T-helper 1 cell treated with Interleukin-12 subunit alpha and Interleukin-12 subunit beta and Interleukin-4 antibody, amounts not matched to agents 30 ng/mL and 1 ng/mL, for 36 hours (primary cell): ENCODE measurements at regions not wholly inside any gene's neighbourhood (a gene's known extent, or its start where the extent isn't known, plus 50 kb on each side); places are given as distances from the start of the nearest gene placed in this dataset.

Experiments used
- intact Hi-C: fragments of 100-400 bp; cut with micrococcal nuclease; formaldehyde crosslinking; loops from one replicate; pipeline ENCODE4 v1.15.1; 2024

DNA sequence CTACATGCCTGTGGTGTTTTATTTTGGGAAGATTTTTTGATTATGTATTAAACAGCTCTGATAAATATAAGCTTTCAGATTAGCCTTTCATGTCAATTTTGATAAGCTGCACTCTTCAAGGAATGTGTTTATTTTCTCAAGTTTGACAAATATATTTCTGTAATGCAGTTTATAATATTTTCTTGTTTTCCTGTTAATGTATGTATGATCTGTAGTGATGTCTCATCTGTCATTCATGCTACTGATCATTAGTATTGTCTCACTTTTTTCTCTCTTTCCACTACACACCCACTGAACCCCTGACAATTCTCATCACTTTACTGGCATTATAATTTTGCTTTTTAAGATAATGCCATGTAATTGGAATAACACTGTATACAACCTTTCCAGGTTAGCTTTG lies 100.9 kb downstream of the TMEM18 start:
- intact Hi-C loops: no loop called here

DNA sequence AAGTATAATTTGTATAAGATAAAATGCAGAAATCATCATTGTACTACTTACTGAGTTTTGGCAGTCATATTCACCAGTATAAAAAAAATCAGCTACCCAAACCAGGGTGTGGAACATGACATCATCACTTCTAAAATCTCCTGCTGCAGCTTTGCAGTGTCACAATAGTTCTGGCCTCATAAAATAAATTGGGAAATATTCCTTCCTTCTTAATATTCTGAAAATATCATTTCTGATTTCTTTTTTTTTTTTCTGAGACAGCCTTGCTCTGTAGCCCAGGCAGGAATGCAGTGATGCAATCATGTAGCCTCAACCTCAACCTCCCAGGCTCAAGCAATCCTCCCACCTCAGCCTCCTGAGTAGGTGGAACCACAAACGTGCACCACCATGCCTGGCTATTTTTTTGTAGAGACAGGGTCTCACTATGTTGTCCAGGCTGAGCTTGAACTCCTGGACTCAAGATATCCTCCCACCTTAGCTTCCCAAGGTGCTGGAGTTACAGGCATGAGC lies 101.4 kb downstream of the TMEM18 start:
- intact Hi-C loops: no loop called here

DNA sequence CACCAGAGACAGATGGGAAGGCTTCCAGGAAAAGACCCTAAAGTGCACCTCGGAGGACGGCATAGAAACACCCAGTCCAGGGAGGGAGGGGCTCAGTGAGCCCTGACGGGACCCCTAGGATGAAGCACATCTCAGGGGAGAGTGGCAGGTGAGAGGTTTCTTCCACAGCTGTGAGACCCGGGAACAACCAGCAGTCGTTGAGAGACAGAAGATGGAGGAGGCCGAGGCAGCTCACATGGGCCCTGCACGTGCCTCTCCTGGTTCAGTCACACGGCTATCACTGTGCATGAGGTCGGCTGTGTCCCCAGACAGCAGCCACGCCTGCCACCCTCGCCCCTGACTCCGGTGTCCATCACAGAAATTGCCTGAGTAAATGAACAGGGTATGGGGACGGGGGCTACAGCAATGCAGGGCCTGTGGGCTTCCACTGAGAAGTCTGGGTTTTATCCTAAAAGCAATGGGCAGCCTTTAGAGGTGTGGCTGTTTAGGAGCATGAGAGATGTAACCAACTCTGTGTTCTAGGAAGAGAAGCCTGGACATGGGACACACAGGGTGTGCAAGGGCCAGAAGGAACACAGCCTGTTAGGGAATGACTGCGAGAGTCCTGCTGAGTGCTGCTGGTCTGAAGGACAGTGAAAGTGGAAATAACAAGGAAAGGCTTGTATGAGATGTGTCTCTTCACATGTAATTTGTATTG lies 102.0 kb downstream of the TMEM18 start:
- intact Hi-C loops: no loop called here

DNA sequence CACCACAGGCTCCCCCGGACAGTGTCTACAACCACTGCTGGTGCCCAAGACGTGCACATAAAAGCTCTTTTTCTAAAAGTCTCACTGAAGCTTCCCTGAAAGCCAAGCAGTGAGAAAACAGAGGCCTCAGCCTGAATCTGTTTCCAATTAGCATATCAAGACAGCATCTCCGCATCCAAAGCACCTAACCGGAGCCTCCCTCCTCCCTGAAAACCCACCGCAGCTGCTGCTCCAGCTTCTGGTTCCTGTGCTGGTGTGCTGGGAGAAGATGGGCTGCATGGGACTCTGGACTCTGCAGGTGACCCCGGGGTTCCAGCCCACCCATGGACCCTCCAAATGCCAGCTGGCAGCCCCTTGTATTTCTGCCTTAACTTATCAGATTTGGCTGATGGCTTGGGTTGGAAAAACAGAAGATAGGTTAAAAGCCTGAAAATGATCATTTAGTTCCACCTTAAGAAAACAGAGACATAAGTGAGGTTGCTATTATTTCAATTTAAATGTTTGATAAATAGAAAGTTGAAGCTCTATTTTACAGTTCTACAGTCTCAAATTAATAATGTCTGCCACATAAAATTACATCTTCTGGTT lies 103.3 kb downstream of the TMEM18 start:
- intact Hi-C loops: no loop called here

DNA sequence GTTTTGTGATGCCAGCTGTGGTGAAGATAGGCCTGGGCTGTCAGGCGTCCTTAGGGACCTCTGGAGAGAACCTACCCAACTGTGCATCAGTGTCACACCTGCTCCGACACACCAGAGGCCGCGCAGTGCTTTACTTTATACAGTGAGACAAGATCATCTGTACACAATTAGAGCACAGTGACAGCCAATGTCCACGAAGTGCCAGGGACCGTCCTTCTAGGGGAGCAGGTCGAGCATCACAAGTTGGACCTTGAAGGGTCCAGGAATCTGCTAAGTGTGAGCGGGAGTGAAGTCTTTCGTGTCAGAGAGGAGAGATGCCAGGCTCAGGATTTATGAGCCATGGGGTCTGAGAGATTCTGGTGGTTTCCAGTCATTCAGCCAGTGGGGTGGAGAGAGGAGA lies 104.2 kb downstream of the TMEM18 start:
- intact Hi-C loops: no loop called here

DNA sequence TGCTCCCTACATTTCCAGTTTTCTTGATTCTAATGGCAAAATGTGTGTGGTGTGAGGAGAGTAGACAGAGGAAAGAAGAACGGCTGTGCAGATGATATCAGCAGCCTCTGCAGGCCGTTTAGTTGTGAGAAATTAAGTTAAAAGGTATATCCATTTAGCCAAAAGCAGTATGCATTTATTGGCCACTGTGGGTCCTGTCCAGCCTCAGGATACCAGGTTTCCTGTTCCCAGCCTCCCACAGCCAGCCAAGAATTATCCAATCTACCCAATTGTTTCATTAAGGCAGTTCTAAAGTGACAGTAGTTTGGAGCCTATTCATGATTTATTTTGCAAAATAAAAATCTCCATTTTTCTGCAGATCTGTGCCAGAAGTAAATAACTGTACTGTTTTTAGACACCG lies 107.5 kb downstream of the TMEM18 start:
- intact Hi-C loops: no loop called here

DNA sequence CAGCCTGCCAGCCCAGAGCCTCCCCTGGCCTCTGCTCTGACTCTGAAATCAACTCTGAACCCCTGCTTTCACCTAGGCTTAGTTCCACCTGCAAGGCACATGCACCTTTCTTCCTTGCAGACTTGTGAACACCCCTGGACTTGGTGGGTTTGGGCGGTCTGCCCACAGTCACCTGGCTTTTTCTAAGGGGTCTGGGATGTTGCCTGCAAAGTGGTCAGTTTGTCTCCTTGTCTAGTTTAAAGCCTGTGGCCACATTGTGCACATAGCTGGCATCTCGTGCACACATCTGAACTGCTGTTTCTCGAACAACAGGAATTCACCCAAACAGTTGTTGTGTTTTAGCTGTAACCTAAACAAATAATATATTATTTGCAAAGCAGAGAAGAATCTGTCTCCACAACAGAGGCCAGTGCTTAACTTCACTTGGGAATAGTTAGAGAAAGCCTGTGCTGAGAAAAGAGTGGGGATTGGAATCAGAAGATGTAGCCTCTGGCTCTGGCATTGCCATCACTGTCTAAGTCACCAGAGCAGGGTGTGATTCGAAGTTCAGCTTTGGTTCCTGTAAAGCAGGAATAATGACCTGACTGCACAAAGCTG lies 108.5 kb downstream of the TMEM18 start:
- intact Hi-C loops: no loop called here

DNA sequence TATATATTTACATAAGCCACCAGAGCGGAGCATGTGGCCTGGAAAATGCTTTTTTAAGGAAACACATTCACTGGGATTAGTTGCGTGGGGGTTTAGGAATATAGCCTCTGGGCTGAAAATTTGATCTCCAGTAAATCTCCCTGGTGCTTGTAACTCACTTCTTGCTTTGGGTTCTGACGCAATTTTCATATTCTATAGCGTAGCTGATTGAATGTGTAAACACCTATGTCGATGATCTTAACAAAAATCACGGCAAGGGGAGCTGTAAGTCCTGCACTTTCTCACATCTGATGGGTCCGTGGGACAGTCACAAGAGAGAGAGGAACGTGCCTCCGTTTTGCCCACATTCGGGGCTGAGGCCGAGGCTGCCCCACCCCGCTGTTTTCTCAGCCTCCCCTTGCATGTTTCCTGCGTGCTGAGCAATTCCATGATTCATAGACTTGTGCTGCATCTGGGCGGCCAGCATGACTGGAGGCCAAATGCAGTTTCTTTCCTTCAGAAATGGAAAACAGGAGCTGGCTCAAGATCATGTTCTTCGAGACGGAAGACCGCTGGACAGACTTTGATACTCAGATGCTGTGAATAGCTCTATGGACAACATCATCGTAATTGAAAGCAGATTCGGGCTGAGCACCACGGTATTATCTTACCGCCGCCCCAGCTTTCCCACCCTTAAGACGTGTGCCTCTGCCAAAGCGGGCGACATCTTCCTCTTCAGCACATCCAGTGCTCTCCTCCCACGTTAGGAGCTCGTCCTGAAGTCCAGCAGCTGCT lies 109.2 kb downstream of the TMEM18 start:
- intact Hi-C loops: no loop called here

DNA sequence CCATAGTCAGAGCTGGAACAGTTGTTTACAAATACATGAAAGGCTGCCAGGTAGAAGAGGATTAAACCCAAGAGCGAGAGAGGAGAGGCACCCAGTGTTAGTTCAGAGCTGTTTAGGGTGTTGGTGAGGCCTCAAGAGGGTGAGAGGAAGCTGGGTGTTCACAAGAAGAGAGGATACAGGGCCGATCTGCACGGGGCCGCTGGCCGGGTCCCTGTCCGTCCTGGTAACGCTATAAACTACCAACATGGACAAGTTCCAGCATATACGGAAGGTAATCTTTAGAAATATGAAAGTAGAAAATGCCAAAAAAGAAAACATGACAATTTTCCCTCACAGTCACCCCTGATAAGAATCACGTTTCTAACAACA lies 109.7 kb downstream of the TMEM18 start:
- intact Hi-C loops: no loop called here

DNA sequence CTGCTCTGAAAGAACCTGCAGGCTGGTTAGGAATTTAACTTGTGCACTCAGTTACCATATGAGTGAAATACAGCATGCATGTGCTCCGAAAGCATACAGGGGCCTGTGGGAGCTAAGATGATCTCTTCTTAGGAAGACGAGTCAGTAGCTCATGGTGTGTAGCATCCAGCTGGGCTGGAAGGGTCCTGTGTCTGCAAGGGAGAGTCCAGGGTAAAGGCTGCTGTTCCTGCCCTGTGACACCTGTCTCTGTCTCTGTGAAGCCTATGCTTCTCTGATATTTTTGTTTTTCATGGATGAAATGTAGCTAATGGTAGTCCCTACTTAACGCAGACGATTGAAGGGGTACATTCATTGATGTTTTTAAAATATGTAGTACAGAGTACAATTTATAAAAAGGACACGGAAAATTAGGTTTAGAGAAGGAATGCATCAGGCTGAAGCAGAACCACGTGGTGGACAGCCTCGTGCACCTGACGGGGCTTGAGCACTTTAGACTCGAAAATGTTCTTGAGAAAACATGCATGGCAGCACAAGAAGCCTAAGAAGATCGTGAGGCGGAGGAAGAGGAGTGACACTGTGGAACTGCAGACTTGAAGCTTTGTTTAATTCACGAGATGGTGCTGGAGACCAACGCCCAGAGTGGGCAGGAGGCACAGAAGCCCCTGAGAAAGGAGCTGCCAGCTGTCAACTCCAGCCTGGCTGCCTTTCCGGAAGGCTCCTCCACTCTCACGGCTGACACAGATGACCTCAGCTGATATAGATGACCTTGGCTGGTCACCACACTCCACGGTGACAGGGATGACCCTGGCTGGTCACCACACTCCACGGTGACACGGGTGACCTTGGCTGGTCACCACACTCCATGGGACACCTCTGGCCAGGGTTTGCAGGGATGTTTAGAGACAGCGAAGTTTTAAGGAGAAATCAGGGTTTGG lies 110.6 kb downstream of the TMEM18 start:
- intact Hi-C loops: no loop called here

DNA sequence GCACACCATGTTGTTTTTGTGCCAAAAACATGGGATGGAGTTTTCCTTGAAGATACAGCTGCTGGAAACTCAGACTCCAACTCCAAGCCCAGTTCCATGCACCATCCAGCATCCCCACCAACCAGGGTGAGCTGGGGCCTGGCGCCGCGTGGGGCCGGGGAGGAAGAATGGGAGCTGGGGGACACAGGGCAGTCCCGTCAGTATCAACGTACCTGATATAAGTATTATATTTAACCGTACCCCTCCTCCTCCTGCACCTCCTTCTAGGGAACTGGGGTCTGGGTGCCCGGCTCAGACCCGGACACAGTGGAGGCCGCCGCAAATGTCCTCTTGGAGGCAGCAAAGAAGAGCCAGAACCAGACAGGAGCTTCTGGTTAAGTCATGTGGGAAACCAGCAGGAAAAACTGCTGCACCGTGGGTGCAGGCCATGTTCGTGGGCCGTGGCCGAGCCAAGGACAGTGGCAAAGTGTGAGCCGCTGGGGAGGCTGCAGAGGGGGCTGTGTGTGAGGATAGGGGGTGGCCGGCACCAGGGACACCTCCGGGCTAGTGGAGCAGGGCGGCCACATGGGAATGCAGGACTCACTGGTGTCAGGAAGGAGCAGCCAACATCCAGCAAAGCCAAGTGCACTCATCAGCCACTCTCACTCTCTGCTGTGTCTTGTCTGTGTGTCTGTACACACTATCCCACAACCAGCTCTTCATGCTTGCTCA lies 112.6 kb downstream of the TMEM18 start:
- intact Hi-C loops: no loop called here

DNA sequence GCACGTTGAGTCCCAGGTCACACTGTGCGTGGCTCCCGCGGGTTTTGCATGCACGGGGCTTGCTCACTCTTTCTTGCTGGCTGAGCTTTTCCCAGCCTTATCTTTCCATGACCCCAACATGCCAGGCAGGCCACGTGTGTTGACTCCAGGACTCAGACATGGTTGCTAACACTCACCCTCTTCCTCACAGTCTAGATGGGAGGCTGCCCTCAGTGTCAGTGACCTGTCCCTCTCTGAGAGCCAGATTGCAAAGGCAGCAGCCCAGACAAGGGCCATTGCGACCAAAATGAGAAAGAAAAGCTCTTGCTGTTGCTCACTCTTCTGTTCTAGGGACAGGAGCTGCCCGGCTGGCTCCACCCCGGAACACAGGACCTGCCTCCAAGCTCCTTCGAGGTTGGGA lies 113.7 kb downstream of the TMEM18 start:
- intact Hi-C loops: no loop called here

DNA sequence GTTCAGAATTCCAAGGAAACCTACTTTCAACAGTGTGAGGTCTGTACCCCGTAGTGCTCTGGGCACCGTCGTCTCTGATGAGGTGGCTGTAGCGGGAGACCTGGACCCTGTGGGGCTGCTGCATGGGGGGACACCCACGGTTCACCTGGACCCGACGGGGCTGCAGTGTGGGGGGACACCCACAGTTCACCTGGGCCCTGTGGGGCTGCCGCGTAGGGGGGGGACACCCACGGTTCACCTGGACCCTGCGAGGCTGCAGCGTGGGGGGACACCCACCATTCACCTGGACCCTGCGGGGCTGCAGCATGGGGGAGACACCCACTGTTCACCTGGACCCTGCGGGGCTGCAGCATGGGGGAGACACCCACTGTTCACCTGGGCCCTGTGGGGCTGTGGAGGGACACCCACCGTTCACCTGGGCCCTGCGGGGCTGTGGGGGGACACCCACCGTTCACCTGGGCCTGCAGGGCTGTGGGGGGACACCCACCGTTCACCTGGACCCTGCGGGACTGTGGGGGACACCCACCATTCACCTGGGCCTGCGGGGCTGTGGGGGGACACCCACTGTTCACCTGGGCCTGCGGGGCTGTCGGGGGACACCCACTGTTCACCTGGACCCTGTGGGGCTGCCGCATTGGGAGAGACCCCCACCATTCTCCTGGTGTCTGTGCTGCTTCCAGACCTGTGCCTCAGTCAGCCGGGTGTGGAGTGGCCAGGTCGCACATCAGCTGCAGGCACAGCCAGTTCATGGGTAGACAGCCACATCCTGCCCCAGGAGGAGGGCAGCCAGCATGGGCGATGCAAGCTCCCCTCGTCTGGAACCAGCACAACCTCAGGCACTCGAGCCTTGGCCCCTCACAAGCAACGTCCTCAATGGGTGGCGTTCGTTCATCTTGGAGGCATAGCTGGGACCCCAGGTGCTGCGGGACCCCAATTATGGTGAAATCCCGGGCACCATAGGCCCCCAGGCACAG lies 114.5 kb downstream of the TMEM18 start:
- intact Hi-C loops: no loop called here

DNA sequence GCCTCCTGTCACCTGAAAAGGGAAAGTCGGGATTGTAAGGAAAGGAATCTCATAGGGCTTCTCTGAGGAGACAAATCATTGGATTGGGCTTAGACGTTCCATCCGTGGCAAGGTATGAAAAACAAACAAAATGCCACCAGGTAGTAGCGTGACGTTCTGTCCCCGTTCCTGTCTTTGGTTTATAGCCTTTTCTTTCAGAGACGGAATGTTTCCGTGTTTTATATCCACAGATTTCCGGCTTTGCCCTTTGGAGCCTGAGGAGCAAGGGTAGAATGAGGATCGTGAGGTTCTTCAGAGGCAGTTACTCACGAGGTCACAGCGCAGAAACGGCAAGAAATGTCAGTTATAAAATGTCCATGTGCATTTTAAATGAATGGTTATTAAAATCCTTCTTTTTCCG lies 118.3 kb downstream of the TMEM18 start:
- intact Hi-C loops: no loop called here

DNA sequence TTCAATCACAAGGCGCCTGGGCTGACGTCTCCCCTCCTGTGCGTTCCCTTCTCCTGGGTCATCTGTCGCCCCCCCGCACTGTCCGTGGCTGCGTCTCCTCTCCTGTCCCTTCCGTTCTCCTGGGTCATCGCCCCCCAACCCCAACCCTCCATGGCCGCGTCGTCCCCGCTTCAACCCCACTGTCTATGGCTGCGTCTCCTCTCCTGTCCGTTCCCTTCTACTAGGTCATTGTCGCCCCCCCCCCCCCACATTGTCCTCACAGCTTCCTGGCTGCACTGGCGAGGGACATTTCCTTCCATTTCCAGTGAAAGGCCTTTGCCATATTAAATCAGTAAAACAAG lies 118.9 kb downstream of the TMEM18 start:
- intact Hi-C loops: no loop called here

DNA sequence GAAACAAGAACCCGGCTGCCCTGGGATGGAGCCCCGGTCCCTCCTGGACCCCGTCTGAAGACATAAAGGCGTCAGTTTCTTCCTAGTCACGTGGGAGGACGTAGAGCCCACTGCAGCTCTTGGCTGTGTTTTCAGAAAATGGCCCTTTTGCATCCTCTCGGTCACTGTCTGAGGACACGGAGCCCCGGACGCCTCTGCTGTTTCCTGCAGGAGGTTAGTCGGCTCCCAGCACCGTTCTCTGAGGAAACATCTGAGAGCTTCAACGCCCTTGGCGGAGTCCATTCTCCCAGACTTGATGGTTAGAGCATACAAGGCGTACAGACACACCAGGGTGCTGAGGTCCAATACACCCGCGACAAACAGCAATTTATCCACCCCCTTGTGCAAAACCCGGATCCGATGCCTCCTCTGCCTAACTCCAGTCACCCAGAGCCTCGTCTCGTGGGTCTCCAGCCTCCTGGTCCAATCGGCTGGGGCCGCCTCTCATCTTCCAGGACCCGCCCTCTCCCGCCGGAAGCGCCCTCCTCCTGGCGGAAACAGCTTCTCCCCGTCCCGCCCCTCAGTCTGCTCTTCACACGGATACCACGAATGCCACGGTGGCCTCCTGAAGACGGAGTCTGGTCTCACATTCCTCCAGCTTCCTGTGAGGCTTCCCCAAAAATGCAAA lies 119.4 kb downstream of the TMEM18 start:
- intact Hi-C loops: no loop called here

DNA sequence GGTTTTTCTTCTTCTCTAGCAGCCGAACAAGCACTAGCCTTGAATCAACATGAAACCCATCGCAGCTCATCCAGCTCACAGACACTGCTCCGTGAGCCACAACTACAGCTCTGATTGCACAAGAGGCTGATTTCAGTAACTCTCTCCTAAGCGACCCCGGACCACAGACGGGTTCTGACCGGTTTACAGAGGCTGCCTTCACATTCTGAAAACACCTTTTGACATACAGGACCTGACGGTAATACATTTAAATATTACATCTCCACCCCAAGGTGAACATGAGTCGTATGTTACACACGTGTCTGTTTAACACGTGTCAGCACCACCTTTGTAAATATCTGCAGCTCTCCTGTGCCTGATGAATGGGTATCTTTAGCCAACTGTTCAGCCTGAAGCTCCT lies 120.7 kb downstream of the TMEM18 start:
- intact Hi-C loops: no loop called here

DNA sequence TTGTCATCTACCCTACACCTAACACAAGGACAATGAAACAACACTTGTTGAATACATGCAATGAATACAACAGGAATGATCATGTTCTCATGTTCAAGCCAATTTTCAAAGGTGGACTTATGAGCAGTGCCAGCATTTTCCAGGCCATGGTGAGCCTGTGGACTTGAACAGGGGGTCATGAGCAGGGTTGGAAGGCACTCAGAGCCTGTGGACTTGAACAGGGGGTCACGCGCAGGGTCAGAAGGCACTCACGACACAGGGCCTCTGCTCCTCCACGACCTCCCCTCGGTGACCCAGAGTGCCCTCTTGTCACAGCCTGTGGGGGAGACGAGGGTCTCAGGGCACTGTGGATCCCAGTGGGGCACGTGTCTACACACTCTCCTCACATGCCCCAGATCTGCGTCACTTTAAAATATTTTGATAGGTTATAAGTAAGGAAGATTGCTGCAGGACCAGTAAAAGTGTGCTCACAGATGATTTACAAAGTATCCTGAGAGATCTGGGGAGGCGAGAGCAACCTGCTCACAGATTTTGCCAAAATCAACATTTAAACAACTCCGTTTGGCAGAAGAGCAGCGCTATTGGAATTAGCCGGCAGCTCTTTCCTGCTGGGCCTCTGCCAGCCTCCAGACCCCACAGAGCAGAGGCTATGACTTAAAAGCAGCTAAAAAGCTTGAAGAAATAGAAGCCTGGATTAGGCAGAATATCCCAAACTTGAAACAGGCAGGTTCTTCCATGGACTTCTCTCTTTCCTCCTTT lies 121.9 kb downstream of the TMEM18 start:
- intact Hi-C loops: no loop called here
